Breast epithelium (tissue), 3 donors: ENCODE measurements at regions not wholly inside any gene's neighbourhood (a gene's known extent, or its start where the extent isn't known, plus 50 kb on each side); places are given as distances from the start of the nearest gene placed in this dataset.

ENCODE experiments used
- POLR2AphosphoS5 ChIP-seq, 3 donors: sonication (generic); formaldehyde crosslinking; IDR thresholded peaks; one replicate each; pipeline ENCODE4 v1.6.1; 2017; ENCODE audit warnings: antibody characterized with exemption in 3 of 3
- TF ChIP-seq, protein P1 (sequence below), 3 donors: fragments of 450-650 bp; IDR thresholded peaks; one replicate each; pipeline ENCODE4 v1.5.1; 2016 to 2017; ENCODE audit warnings: antibody characterized with exemption in 3 of 3, mild to moderate bottlenecking in 3 of 3, moderate library complexity in 3 of 3

DNA sequence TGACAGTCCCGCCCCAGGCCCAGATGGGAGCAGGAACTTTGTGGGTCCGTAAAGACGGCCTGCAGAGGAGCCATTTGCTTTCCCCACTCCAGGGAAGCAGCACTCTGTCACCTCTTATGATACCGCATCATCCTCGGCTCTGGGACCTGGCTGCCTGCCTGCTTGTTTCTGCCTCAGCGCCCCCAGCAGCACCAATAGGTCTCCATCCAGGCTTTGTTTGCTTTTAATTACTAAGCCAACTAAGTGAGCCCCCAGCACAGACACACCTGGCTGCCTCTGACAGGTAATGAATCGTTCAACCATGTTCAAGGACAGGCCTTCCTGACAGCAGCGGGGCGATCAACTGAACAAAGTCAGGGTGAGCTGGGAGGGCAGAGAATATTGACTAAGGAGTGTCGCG, 141.4 kb downstream of the C5orf15 start:
- TF ChIP-seq, protein P1, sequence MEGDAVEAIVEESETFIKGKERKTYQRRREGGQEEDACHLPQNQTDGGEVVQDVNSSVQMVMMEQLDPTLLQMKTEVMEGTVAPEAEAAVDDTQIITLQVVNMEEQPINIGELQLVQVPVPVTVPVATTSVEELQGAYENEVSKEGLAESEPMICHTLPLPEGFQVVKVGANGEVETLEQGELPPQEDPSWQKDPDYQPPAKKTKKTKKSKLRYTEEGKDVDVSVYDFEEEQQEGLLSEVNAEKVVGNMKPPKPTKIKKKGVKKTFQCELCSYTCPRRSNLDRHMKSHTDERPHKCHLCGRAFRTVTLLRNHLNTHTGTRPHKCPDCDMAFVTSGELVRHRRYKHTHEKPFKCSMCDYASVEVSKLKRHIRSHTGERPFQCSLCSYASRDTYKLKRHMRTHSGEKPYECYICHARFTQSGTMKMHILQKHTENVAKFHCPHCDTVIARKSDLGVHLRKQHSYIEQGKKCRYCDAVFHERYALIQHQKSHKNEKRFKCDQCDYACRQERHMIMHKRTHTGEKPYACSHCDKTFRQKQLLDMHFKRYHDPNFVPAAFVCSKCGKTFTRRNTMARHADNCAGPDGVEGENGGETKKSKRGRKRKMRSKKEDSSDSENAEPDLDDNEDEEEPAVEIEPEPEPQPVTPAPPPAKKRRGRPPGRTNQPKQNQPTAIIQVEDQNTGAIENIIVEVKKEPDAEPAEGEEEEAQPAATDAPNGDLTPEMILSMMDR (IDR thresholded peaks at IDR 0.05) = no peak
- no peak for TF ChIP-seq POLR2AphosphoS5 (IDR thresholded peaks at IDR 0.05)
